AG04450 (cell line): ENCODE measurements at regions not wholly inside any gene's neighbourhood (a gene's known extent, or its start where the extent isn't known, plus 50 kb on each side); places are given as distances from the start of the nearest gene placed in this dataset.

Experiments
- CTCF ChIA-PET: fragments of 300-600, 350-600 bp; formaldehyde crosslinking; extraction: SDS; loops from one replicate; lab custom pipeline; 2022; ENCODE audit warnings: antibody characterized with exemption, inconsistent platforms; lab: Charles Lee
- POLR2A ChIA-PET: fragments of 350-600 bp; formaldehyde crosslinking; extraction: SDS; loops from one replicate; lab custom pipeline; 2021; ENCODE audit warnings: antibody characterized with exemption, inconsistent platforms; lab: Yijun Ruan, JAX
- DNase-seq: peaks from one replicate; pipeline ENCODE4 v3.0.0-alpha.2; 2011; ENCODE audit warnings: low read depth, low spot score
- H3K27ac ChIP-seq: one replicate; pipeline ENCODE4 v1.5.1; 2012; ENCODE audit warnings: low read depth, low read length, control low read depth
- H3K27me3 ChIP-seq: one replicate; pipeline ENCODE4 v1.6.0; 2012; ENCODE audit warnings: low read length; ENCODE audit not compliant: control insufficient read depth, insufficient read depth
- H3K4me3 ChIP-seq: 2 replicates; pipeline ENCODE4 v1.5.1; 2011; ENCODE audit warnings: mild to moderate bottlenecking, low read depth, low read length, control low read depth
- H3K9me3 ChIP-seq: 2 replicates; pipeline ENCODE4 v1.5.1; 2012; ENCODE audit warnings: low read length; ENCODE audit not compliant: control insufficient read depth, insufficient read depth
- CTCF ChIP-seq: IDR thresholded peaks from 2 replicates; pipeline ENCODE4 v1.5.1; 2011; ENCODE audit warnings: low read depth, low read length, control low read depth, inconsistent platforms

GRCh38 chr6:8361259-8361658 lies 74.1 kb downstream of the SLC35B3 start:
- H3K4me3 ChIP-seq: no peak overlapping the region
- no peak for TF ChIP-seq CTCF
- no peak overlapping the region for H3K27ac ChIP-seq
- H3K9me3 ChIP-seq: no peaks in the 10 kb centered on the region
- CTCF ChIA-PET: no interaction called here
- H3K27me3 ChIP-seq: no peaks in the 10 kb centered on the region
- DNase-seq: no peak
- POLR2A ChIA-PET: no interaction called here

- no peak overlapping the region for H3K4me3 ChIP-seq
- TF ChIP-seq CTCF: no peak
- H3K27me3 ChIP-seq: no peaks in the 10 kb centered on the region
- ChIA-PET CTCF (no interaction called here), POLR2A (no interaction called here)
- no peaks in the 10 kb centered on the region for H3K9me3 ChIP-seq
- no peak for DNase-seq
- no peak overlapping the region for H3K27ac ChIP-seq
These were observed 82.4 kb downstream of the SLC35B3 start for GRCh38 chr6:8352966-8353340.

- TF ChIP-seq CTCF: no peak
- CTCF ChIA-PET: no interaction called here
- no peaks in the 10 kb centered on the region for H3K9me3 ChIP-seq
- H3K27ac ChIP-seq: no peak overlapping the region
- no peak for DNase-seq
- H3K27me3 ChIP-seq: no peaks in the 10 kb centered on the region
- POLR2A ChIA-PET: no interaction called here
- no peak overlapping the region for H3K4me3 ChIP-seq
These were observed 82.9 kb downstream of the SLC35B3 start for GRCh38 chr6:8352335-8352965.

- DNase-seq: no peak
- Histone ChIP-seq H3K27me3 (no peaks in the 10 kb centered on the region), H3K4me3 (no peak overlapping the region), H3K9me3 (no peaks in the 10 kb centered on the region), H3K27ac (no peak overlapping the region)
- CTCF ChIA-PET: interaction anchor here (0.7 kb wide), 1 partner anchor 125 kb away, joined by 5 read pairs; no protein-coding TSS in a partner anchor
- no peak for TF ChIP-seq CTCF
- POLR2A ChIA-PET: no interaction called here
These were observed 91.7 kb downstream of the SLC35B3 start for GRCh38 chr6:8343600-8343999.

- CTCF ChIA-PET: no interaction called here
- no peak for DNase-seq
- Histone ChIP-seq H3K9me3 (no peaks in the 10 kb centered on the region; the same call in 1 of the 2 replicates), H3K27ac (no peak overlapping the region), H3K27me3 (no peaks in the 10 kb centered on the region), H3K4me3 (no peak overlapping the region)
- POLR2A ChIA-PET: no interaction called here
- TF ChIP-seq CTCF: no peak
These were observed 93.0 kb downstream of the SLC35B3 start for GRCh38 chr6:8342241-8342819.
